Pancreas (tissue), 10 donors: ENCODE measurements at regions not wholly inside any gene's neighbourhood (a gene's known extent, or its start where the extent isn't known, plus 50 kb on each side); places are given as distances from the start of the nearest gene placed in this dataset.
"Not testable (repeated sequence)": the region's sequence is repeated elsewhere in the genome, so short reads cannot be mapped to it uniquely, and the experiment has no call there.

Experiments used
- ATAC-seq, 4 donors: fragments of 200-7000 bp; cut with Tn5 transposase; one replicate each; pipeline versions ENCODE4 v1.8.0 to v1.9.1; 2020; ENCODE audit warnings: mild to moderate bottlenecking in 4 of 4, moderate library complexity in 4 of 4
- DNase-seq, 6 donors: peaks; one replicate each; pipeline ENCODE4 v3.0.0-alpha.2; 2020
- FAIRE-seq: peaks from 2 replicates; lab custom pipeline; 2012; peaks lifted over from hg19 to GRCh38; lab: Jason Lieb, UNC
- H3K27ac ChIP-seq, 4 donors: fragments of 200-600 bp; sonication (generic); 1 replicate in 3 of 4; 2 replicates in 1 of 4; pipeline versions ENCODE4 v1.5.0 to v1.8.0; 2020
- H3K27me3 ChIP-seq, 4 donors: fragments of 200-600 bp; one replicate each; pipeline ENCODE4 v1.8.0; 2021
- H3K36me3 ChIP-seq, 3 donors: fragments of 200-600 bp; sonication (generic) in 1 of 3; one replicate each; pipeline versions ENCODE4 v1.5.0 to v1.8.0; 2020 to 2021
- H3K4me1 ChIP-seq, 3 donors: fragments of 200-600 bp; one replicate each; pipeline ENCODE4 v1.8.0; 2021
- H3K4me3 ChIP-seq, 4 donors: fragments of 200-600 bp; sonication (generic) in 2 of 4; one replicate each; pipeline versions ENCODE4 v1.5.0 to v1.8.0; 2020 to 2021
- H3K9me3 ChIP-seq, 4 donors: fragments of 200-600 bp; one replicate each; pipeline ENCODE4 v1.8.0; 2021
- WGBS, 2 donors: extraction: QIAGEN DNeasy Blood & Tissue Kit; methylation state at CpG; one replicate each; pipeline ENCODE4 v1.1.7; 2013; 5-methylcytosine and 5-hydroxymethylcytosine counted together
- intact Hi-C, 3 donors: fragments of 100-400 bp; cut with DNase I; formaldehyde crosslinking; loops; one replicate each; pipeline versions ENCODE4 v1.11.1 to v1.14.2; 2022
- TF ChIP-seq, protein P1 (sequence below), 4 donors: fragments of 200-600 bp; sonication (generic) in 3 of 4; IDR thresholded peaks; one replicate each; pipeline versions ENCODE4 v1.5.0 to v1.8.0; 2021; ENCODE audit warnings: antibody characterized with exemption in 4 of 4
- donor health status: healthy with polysubstance abuse.
- donor health status: DM: no; HTN: no; CAD: no; lungs with moderate emphysema.
- donor health status: DM: no; HTN: no; CAD: no.
- donor health status: control.
- donor health status: control.
- donor health status: Bipolar disorder and iron deficiency.
- donor health status: DM: yes; HTN: yes; CAD: no.
- donor health status: DM: no; HTN: no; CAD: no.
- donor health status: DM: no; HTN: no; CAD: no.
- donor health status: DM: yes; HTN: yes; CAD: no.

DNA sequence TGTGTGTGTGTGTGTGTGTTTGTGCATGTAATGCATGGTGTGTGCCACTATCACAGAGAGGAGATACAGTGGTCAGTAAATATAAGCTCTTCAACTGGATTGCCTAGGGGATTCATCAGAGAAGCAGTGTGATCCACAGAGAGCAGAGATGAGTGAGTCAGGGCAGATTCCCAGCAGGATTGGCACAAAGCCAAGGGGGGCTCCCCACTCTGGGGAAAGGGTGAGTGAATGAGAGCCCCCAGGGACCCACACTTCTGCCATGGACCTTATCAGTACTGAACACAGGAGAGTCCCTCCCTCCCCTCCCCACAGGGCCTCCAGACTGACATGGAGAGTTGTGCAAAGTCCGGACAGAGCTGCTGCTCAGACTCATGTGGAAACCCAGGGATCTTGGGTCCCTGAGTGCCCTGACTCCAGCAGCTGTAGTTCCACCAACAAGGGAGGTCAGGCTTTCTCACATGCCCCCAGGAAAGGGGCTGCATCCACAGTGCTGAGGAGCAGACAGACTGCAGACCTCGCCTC is 748.8 kb downstream of the NR4A2 start:
- intact Hi-C loops, result no loop called here
- no peak for ATAC-seq
- no peaks in the 10 kb centered on the region for H3K27me3 ChIP-seq

DNA sequence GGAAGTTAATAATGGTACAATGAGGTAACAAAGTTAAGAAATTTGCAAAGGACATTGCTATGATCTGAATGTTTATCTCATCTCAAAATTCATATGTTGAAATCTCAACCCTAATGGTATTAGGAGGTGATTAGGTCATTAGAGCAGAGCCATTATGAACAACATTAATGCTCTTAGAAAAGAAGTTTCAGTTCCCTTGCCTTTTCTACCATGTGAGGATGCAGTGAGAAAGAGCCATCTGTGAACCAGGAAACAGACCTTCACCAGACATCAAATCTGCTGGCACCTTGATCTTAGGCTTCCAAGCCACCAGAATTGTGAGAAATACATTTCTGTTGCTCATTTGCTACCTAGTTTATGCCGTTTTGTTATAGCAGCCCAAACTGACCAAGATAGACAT is 757.6 kb downstream of the NR4A2 start:
- H3K4me3 ChIP-seq, result no peak overlapping the region
- H3K36me3 ChIP-seq, result no peaks in the 10 kb centered on the region
- DNase-seq (no peak), FAIRE-seq (no peak), ATAC-seq (no peak)
- TF ChIP-seq, protein P1, sequence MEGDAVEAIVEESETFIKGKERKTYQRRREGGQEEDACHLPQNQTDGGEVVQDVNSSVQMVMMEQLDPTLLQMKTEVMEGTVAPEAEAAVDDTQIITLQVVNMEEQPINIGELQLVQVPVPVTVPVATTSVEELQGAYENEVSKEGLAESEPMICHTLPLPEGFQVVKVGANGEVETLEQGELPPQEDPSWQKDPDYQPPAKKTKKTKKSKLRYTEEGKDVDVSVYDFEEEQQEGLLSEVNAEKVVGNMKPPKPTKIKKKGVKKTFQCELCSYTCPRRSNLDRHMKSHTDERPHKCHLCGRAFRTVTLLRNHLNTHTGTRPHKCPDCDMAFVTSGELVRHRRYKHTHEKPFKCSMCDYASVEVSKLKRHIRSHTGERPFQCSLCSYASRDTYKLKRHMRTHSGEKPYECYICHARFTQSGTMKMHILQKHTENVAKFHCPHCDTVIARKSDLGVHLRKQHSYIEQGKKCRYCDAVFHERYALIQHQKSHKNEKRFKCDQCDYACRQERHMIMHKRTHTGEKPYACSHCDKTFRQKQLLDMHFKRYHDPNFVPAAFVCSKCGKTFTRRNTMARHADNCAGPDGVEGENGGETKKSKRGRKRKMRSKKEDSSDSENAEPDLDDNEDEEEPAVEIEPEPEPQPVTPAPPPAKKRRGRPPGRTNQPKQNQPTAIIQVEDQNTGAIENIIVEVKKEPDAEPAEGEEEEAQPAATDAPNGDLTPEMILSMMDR (IDR thresholded peaks at IDR 0.05), result no peak
- no peaks in the 10 kb centered on the region for H3K27me3 ChIP-seq
- no peak overlapping the region for H3K27ac ChIP-seq
- WGBS, 2 donors, result 42 to 65% methylated on average over 1 of the region's 1 CpG
- H3K9me3 ChIP-seq, result no peaks in the 10 kb centered on the region
- H3K4me1 ChIP-seq, result no peaks in the 10 kb centered on the region
- intact Hi-C loops, result no loop called here

More for the DNA sequence above, 748.8 kb downstream of the NR4A2 start:
- H3K4me1 ChIP-seq, result no peaks in the 10 kb centered on the region
- DNase-seq (peak in 1 of 6 donors; percentile 43), FAIRE-seq (no peak)
- no peak overlapping the region for H3K4me3 ChIP-seq
- H3K9me3 ChIP-seq, result no peaks in the 10 kb centered on the region
- 42 to 51% methylated on average over 2 of the region's 2 CpGs for WGBS, 2 donors
- H3K27ac ChIP-seq, result no peak overlapping the region
- H3K36me3 ChIP-seq, result no peaks in the 10 kb centered on the region
- TF ChIP-seq, protein P1 (IDR thresholded peaks at IDR 0.05), result no peak

DNA sequence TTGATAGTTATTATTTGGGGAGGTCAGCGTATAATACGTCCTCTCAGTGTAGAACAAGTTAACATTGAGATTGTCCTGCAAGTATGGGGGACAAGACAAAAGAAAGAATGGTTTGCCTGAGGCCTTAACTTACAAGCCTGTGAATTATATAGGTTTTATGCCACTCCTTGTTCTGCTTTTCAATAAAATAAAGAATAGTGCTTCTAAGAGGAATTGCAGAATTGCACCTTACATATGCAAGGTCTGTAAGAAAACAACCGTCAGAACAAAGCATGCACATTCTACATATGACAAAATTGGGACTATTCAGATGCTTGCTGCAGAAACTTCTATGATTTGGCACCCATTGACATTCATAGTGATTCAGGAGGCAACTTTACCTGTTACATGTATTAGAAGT is 785.0 kb downstream of the NR4A2 start:
- Histone ChIP-seq H3K9me3 (no peaks in the 10 kb centered on the region), H3K27me3 (no peaks in the 10 kb centered on the region), H3K4me3 (no peak overlapping the region), H3K36me3 (no peaks in the 10 kb centered on the region), H3K27ac (no peak overlapping the region), H3K4me1 (no peaks in the 10 kb centered on the region)
- intact Hi-C loops, result no loop called here
- DNase-seq (no peak), ATAC-seq (no peak), FAIRE-seq (no peak)
- WGBS, 2 donors, result 77 to 78% methylated on average over 3 of the region's 3 CpGs
- TF ChIP-seq, protein P1 (IDR thresholded peaks at IDR 0.05), result no peak

DNA sequence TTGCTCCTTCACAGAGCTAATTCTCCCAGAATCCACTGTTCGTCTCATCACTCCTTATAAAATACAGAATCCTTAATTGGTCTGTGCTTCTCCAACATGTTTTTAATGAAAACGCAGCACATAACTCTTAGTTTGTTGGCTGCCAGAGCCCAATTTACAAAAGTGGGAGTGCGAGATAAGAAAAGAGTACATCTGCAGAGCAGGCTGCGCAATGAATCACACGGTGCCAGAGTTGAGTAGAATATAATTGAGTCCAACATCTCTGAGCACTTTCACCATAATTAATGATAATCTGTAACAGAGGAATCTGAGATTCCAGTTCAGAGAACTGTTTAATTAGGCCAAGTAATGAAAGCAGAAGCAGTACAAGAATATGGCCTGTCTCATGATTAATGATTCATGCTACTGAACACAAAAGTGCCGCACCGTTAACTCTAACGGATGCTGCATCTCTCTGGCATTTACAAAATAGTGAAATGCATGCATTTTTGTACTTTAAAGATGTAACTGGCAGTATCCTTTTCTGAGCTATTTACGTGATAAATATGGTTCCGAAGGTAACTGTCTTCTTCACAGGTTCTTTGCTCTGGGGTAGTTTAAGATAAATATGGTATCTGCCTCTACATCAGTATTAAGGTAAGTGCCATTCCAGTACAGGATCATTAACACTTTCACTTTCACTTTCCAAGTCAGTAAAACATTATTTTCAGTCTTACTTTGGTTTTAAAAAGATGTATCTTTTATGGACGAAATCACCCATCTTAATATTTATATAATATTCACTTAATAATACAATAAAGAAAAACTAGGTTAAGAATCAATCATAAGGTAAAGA is 785.6 kb downstream of the NR4A2 start:
- no peaks in the 10 kb centered on the region for H3K4me1 ChIP-seq
- WGBS, 2 donors, result 50 to 53% methylated on average over 11 of the region's 11 CpGs
- TF ChIP-seq, protein P1 (IDR thresholded peaks at IDR 0.05), result no peak

DNA sequence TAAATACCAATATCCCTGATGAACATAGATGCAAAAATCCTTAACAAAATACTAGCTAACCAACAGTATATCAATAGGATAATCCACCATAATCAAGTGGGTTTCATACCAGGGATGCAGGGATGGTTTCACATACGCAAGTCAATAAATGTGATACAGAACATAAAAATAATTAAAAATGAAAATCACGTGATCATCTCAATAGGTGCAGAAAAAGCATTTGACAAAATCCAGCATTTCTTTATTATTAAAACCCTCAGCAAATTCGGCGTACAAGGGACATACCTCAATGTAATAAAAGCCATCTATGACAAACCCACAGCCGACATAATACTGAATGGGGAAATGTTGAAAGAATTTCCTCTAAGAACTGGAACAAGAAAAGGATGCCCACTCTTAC is 793.5 kb downstream of the NR4A2 start:
- H3K4me1 ChIP-seq, DNase-seq, ATAC-seq, H3K36me3 ChIP-seq, H3K9me3 ChIP-seq, intact Hi-C loops, H3K27me3 ChIP-seq, H3K4me3 ChIP-seq, FAIRE-seq, H3K27ac ChIP-seq: not testable (repeated sequence)
- WGBS, 2 donors, result 68 to 84% methylated on average over 5 of the region's 5 CpGs

More for the DNA sequence above, 785.6 kb downstream of the NR4A2 start:
- DNase-seq, result no peak
- H3K4me3 ChIP-seq, result peak overlapping the region in 1 of 4 donors; percentile 3
- no peaks in the 10 kb centered on the region for H3K9me3 ChIP-seq
- no peak for ATAC-seq
- FAIRE-seq, result no peak
- no peak overlapping the region for H3K27ac ChIP-seq
- intact Hi-C loops, result no loop called here
- no peaks in the 10 kb centered on the region for H3K27me3 ChIP-seq
- H3K36me3 ChIP-seq, result no peaks in the 10 kb centered on the region
